B cell (primary cell): ENCODE measurements at regions not wholly inside any gene's neighbourhood (a gene's known extent, or its start where the extent isn't known, plus 50 kb on each side); places are given as distances from the start of the nearest gene placed in this dataset.

Experiments used
- ATAC-seq: fragments of 200-7000 bp; cut with Tn5 transposase; one replicate; pipeline ENCODE4 v1.10.0; 2021; ENCODE audit warnings: low read depth, mild to moderate bottlenecking, moderate number of reproducible peaks, moderate library complexity
- CTCF ChIA-PET: fragments of 350-600 bp; sonication (Branson Sonifier 250); formaldehyde crosslinking; loops from one replicate; lab custom pipeline; 2021; ENCODE audit warnings: antibody characterized with exemption, inconsistent platforms; lab: Charles Lee
- POLR2A ChIA-PET: fragments of 350-600 bp; sonication (Branson Sonifier 250); formaldehyde crosslinking; loops from one replicate; lab custom pipeline; 2021; ENCODE audit warnings: antibody characterized with exemption; lab: Charles Lee
- DNase-seq: peaks from one replicate; pipeline ENCODE4 v3.0.0; 2013
- H2AFZ ChIP-seq: 2 replicates; pipeline ENCODE4 v1.6.1; 2012; ENCODE audit warnings: mild to moderate bottlenecking, low read depth, low read length; ENCODE audit not compliant: insufficient read depth, poor library complexity, severe bottlenecking
- H3K27ac ChIP-seq, 2 donors: 1 replicate in 1 of 2; 2 replicates in 1 of 2; pipeline ENCODE4 v1.5.1; 2012 to 2013; ENCODE audit warnings: low read length in 2 of 2, mild to moderate bottlenecking in 2 of 2, moderate library complexity in 1 of 2
- H3K27me3 ChIP-seq, 4 experiments: fragments of 200-600 bp in 1 of 4; sonication (generic) in 1 of 4; replicated peaks in 1 of 4; 1 replicate in 2 of 4; 2 replicates in 2 of 4; pipeline versions ENCODE4 v1.6.1 to v1.7.0; 2013 to 2016; ENCODE audit warnings: low read length in 3 of 4, mild to moderate bottlenecking in 2 of 4, mixed read lengths in 1 of 4, moderate library complexity in 1 of 4; ENCODE audit not compliant: insufficient read depth in 4 of 4, control insufficient read depth in 3 of 4; ENCODE audit errors: control extremely low read depth in 1 of 4
- H3K36me3 ChIP-seq, 2 experiments: replicated peaks in 1 of 2; 1 replicate in 1 of 2; 2 replicates in 1 of 2; pipeline versions ENCODE4 v1.6.1 to v1.7.1; 2013; ENCODE audit warnings: low read length in 1 of 2; ENCODE audit not compliant: insufficient read depth in 2 of 2, control insufficient read depth in 1 of 2; ENCODE audit errors: control extremely low read depth in 1 of 2, extremely low read depth in 1 of 2
- H3K4me1 ChIP-seq, 2 donors: fragments of 200-600 bp in 1 of 2; sonication (generic) in 1 of 2; 1 replicate in 1 of 2; 2 replicates in 1 of 2; pipeline versions ENCODE4 v1.5.1 to v1.6.1; 2013 to 2017; ENCODE audit warnings: low read length in 2 of 2; ENCODE audit not compliant: control insufficient read depth in 2 of 2, insufficient read depth in 2 of 2
- H3K4me2 ChIP-seq: replicated peaks from 2 replicates; pipeline ENCODE3; 2012; ENCODE audit warnings: mild to moderate bottlenecking, low read depth, low read length; ENCODE audit not compliant: poor library complexity, severe bottlenecking
- H3K4me3 ChIP-seq, 5 experiments: fragments of 200-600 bp in 1 of 5; sonication (generic) in 1 of 5; 1 replicate in 3 of 5; 2 replicates in 2 of 5; pipeline versions ENCODE4 v1.5.1 to v1.7.0; 2011 to 2016; ENCODE audit warnings: low read length in 4 of 5, mild to moderate bottlenecking in 4 of 5, low read depth in 2 of 5, control low read depth in 1 of 5, moderate library complexity in 1 of 5; ENCODE audit not compliant: insufficient read depth in 1 of 5; ENCODE audit errors: control extremely low read depth in 1 of 5, extremely low read depth in 1 of 5
- H3K79me2 ChIP-seq: fragments of 200-600 bp; sonication (generic); one replicate; pipeline ENCODE4 v1.6.0; 2016; ENCODE audit warnings: low read length; ENCODE audit not compliant: control insufficient read depth, insufficient read depth
- H3K9ac ChIP-seq: fragments of 200-600 bp; sonication (generic); 2 replicates; pipeline ENCODE4 v1.6.1; 2017; ENCODE audit warnings: mild to moderate bottlenecking, low read length, moderate library complexity
- H3K9me3 ChIP-seq, 3 donors: one replicate each; pipeline versions ENCODE4 v1.6.1 to v1.7.1; 2013; ENCODE audit warnings: low read length in 2 of 3; ENCODE audit not compliant: control insufficient read depth in 2 of 3, insufficient read depth in 1 of 3; ENCODE audit errors: control extremely low read depth in 1 of 3
- H4K20me1 ChIP-seq: 2 replicates; pipeline ENCODE4 v1.6.0; 2012; ENCODE audit warnings: mild to moderate bottlenecking, low read length; ENCODE audit not compliant: insufficient read depth, control insufficient read depth, poor library complexity, severe bottlenecking
- H3K27ac Mint-ChIP-seq: one replicate; pipeline ENCODE4 v1.8.0; 2021; ENCODE audit warnings: mixed read lengths
- H3K27me3 Mint-ChIP-seq: one replicate; pipeline ENCODE4 v1.8.0; 2021; ENCODE audit warnings: mixed read lengths
- H3K4me1 Mint-ChIP-seq: one replicate; pipeline ENCODE4 v1.8.0; 2021; ENCODE audit warnings: mixed read lengths
- H3K4me3 Mint-ChIP-seq: one replicate; pipeline ENCODE4 v1.8.0; 2021; ENCODE audit warnings: mixed read lengths
- H3K9me3 Mint-ChIP-seq: one replicate; pipeline ENCODE4 v1.8.0; 2022; ENCODE audit warnings: mixed read lengths; ENCODE audit not compliant: insufficient read depth
- EZH2 ChIP-seq: IDR thresholded peaks from 2 replicates; pipeline ENCODE4 v1.6.1; 2012; ENCODE audit warnings: borderline replicate concordance, low read depth, mild to moderate bottlenecking, moderate library complexity, low read length; ENCODE audit not compliant: insufficient read depth, poor library complexity, severe bottlenecking
- WGBS: methylation state at CpG from one replicate; pipeline ENCODE4 v1.1.5; 2013; ENCODE audit warnings: missing lambda C conversion rate; ENCODE audit not compliant: insufficient coverage; 5-methylcytosine and 5-hydroxymethylcytosine counted together
- intact Hi-C: fragments of 100-400 bp; cut with micrococcal nuclease; formaldehyde crosslinking; loops from one replicate; pipeline ENCODE4 v1.10.0; 2022
- TF ChIP-seq, protein P1 (sequence below): fragments of 200-600 bp; IDR thresholded peaks from one replicate; pipeline ENCODE4 v1.8.0; 2022; ENCODE audit warnings: antibody characterized with exemption, mild to moderate bottlenecking

GRCh38 chr9:29339387-29339786, 1766.1 kb upstream of the C9orf72 start:
- Histone ChIP-seq H3K9me3 (no peaks in the 10 kb centered on the region), H3K4me2 (no peak overlapping the region), H3K9ac (no peak overlapping the region), H3K27ac (no peak overlapping the region), H3K4me1 (no peaks in the 10 kb centered on the region), H3K36me3 (no peaks in the 10 kb centered on the region), H4K20me1 (no peaks in the 10 kb centered on the region), H3K4me3 (no peak overlapping the region), H3K27me3 (no peaks in the 10 kb centered on the region), H2AFZ (no peak overlapping the region), H3K79me2 (no peaks in the 10 kb centered on the region)
- H3K4me3 Mint-ChIP-seq = no peak overlapping the region
- POLR2A ChIA-PET = no interaction called here
- CTCF ChIA-PET = no interaction called here
- 90% methylated on average over 1 of the region's 2 CpGs for WGBS
- H3K4me1 Mint-ChIP-seq = no peaks in the 10 kb centered on the region
- no peak for ATAC-seq
- TF ChIP-seq EZH2 = no peak
- TF ChIP-seq, protein P1, sequence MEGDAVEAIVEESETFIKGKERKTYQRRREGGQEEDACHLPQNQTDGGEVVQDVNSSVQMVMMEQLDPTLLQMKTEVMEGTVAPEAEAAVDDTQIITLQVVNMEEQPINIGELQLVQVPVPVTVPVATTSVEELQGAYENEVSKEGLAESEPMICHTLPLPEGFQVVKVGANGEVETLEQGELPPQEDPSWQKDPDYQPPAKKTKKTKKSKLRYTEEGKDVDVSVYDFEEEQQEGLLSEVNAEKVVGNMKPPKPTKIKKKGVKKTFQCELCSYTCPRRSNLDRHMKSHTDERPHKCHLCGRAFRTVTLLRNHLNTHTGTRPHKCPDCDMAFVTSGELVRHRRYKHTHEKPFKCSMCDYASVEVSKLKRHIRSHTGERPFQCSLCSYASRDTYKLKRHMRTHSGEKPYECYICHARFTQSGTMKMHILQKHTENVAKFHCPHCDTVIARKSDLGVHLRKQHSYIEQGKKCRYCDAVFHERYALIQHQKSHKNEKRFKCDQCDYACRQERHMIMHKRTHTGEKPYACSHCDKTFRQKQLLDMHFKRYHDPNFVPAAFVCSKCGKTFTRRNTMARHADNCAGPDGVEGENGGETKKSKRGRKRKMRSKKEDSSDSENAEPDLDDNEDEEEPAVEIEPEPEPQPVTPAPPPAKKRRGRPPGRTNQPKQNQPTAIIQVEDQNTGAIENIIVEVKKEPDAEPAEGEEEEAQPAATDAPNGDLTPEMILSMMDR = no peak
- no peak for DNase-seq
- H3K27me3 Mint-ChIP-seq = no peaks in the 10 kb centered on the region
- intact Hi-C loops = no loop called here
- no peak overlapping the region for H3K27ac Mint-ChIP-seq
- H3K9me3 Mint-ChIP-seq = no peaks in the 10 kb centered on the region

- Mint-ChIP-seq H3K27me3 (no peaks in the 10 kb centered on the region), H3K4me1 (no peaks in the 10 kb centered on the region), H3K4me3 (no peak overlapping the region), H3K9me3 (no peaks in the 10 kb centered on the region), H3K27ac (no peak overlapping the region)
- Histone ChIP-seq H3K9me3 (no peaks in the 10 kb centered on the region), H3K27ac (no peak overlapping the region), H3K27me3 (no peaks in the 10 kb centered on the region), H3K9ac (no peak overlapping the region), H3K4me1 (no peaks in the 10 kb centered on the region), H4K20me1 (no peaks in the 10 kb centered on the region), H3K4me3 (no peak overlapping the region), H2AFZ (no peak overlapping the region), H3K36me3 (no peaks in the 10 kb centered on the region), H3K4me2 (no peak overlapping the region), H3K79me2 (no peaks in the 10 kb centered on the region)
- ATAC-seq (no peak), DNase-seq (no peak)
- ChIA-PET CTCF (no interaction called here), POLR2A (no interaction called here)
- 60% methylated on average over 1 of the region's 1 CpG for WGBS
- intact Hi-C loops = no loop called here
- TF ChIP-seq, protein P1 = no peak
- TF ChIP-seq EZH2 = no peak
These were observed 1775.7 kb upstream of the C9orf72 start for GRCh38 chr9:29348999-29349398.
